WTC11 (cell line): ENCODE measurements at regions not wholly inside any gene's neighbourhood (a gene's known extent, or its start where the extent isn't known, plus 50 kb on each side); places are given as distances from the start of the nearest gene placed in this dataset.

ENCODE experiments used
- ATAC-seq: fragments of 200-7000 bp; cut with Tn5 transposase; 2 replicates; pipeline ENCODE4 v1.10.0; 2021; ENCODE audit warnings: mild to moderate bottlenecking, moderate library complexity
- CTCF ChIA-PET: fragments of 300-600 bp; sonication (Branson Sonifier 250); formaldehyde crosslinking; loops from one replicate; lab custom pipeline; 2021; ENCODE audit warnings: antibody characterized with exemption; lab: Charles Lee
- POLR2A ChIA-PET: fragments of 350-600 bp; sonication (Branson Sonifier 250); formaldehyde crosslinking; loops from one replicate; lab custom pipeline; 2021; ENCODE audit warnings: antibody characterized with exemption; lab: Charles Lee
- DNase-seq: peaks from one replicate; pipeline ENCODE4 v3.0.0; 2021; ENCODE audit warnings: low spot score
- H3K27ac Mint-ChIP-seq: 2 replicates; pipeline ENCODE4 v1.8.0; 2021; ENCODE audit warnings: mixed read lengths
- H3K27me3 Mint-ChIP-seq: 2 replicates; pipeline ENCODE4 v1.8.0; 2021; ENCODE audit warnings: low read depth, mild to moderate bottlenecking, moderate library complexity, mixed read lengths
- H3K36me3 Mint-ChIP-seq: 2 replicates; pipeline ENCODE4 v1.8.0; 2021; ENCODE audit warnings: mixed read lengths
- H3K4me1 Mint-ChIP-seq: 2 replicates; pipeline ENCODE4 v1.8.0; 2022; ENCODE audit warnings: mixed read lengths
- H3K4me3 Mint-ChIP-seq: 2 replicates; pipeline ENCODE4 v1.8.0; 2021; ENCODE audit warnings: mild to moderate bottlenecking, moderate library complexity, mixed read lengths
- H3K9me3 Mint-ChIP-seq: 2 replicates; pipeline ENCODE4 v1.8.0; 2021; ENCODE audit warnings: mixed read lengths
- AFF4 ChIP-seq: sonication (generic); formaldehyde crosslinking; IDR thresholded peaks from 2 replicates; pipeline ENCODE4 v1.8.1; 2023; ENCODE audit warnings: mild to moderate bottlenecking, missing genetic modification reagents, borderline replicate concordance
- ARID4B ChIP-seq: sonication (generic); formaldehyde crosslinking; IDR thresholded peaks from 2 replicates; pipeline ENCODE4 v1.8.0; 2023; ENCODE audit warnings: missing genetic modification reagents, mild to moderate bottlenecking, borderline replicate concordance
- E2F4 ChIP-seq: sonication (generic); formaldehyde crosslinking; IDR thresholded peaks from 2 replicates; pipeline ENCODE4 v1.8.1; 2022; ENCODE audit warnings: low read depth, mild to moderate bottlenecking, moderate library complexity, missing genetic modification reagents, borderline replicate concordance
- GTF2I ChIP-seq: fragments of 250-450 bp; sonication (Bioruptor Pico); conservative IDR thresholded peaks from 2 replicates; pipeline ENCODE4 v1.4.0; 2021; ENCODE audit warnings: mild to moderate bottlenecking
- JAZF1 ChIP-seq: fragments of 250-450 bp; sonication (Bioruptor Pico); IDR thresholded peaks from 2 replicates; pipeline ENCODE4 v1.9.0; 2021; ENCODE audit warnings: moderate library complexity, mild to moderate bottlenecking, inconsistent platforms
- MAX ChIP-seq: sonication (generic); formaldehyde crosslinking; IDR thresholded peaks from 2 replicates; pipeline ENCODE4 v1.8.0; 2022; ENCODE audit warnings: mild to moderate bottlenecking, missing genetic modification reagents
- MYBL2 ChIP-seq: sonication (generic); formaldehyde crosslinking; IDR thresholded peaks from 2 replicates; pipeline ENCODE4 v1.8.1; 2023; ENCODE audit warnings: mild to moderate bottlenecking, moderate library complexity, missing genetic modification reagents
- NFE2L1 ChIP-seq: sonication (generic); formaldehyde crosslinking; IDR thresholded peaks from 2 replicates; pipeline ENCODE4 v1.8.1; 2023; ENCODE audit warnings: missing genetic modification reagents
- ZNF138 ChIP-seq: sonication (generic); formaldehyde crosslinking; conservative IDR thresholded peaks from 2 replicates; pipeline ENCODE4 v1.8.1; 2022; ENCODE audit warnings: mild to moderate bottlenecking, moderate library complexity, missing genetic modification reagents
- TF ChIP-seq, protein P1 (sequence below): sonication (generic); formaldehyde crosslinking; IDR thresholded peaks from 2 replicates; pipeline ENCODE4 v1.8.1; 2023; ENCODE audit warnings: mild to moderate bottlenecking, missing genetic modification reagents
- TF ChIP-seq, protein P2 (sequence below): sonication (generic); formaldehyde crosslinking; IDR thresholded peaks from 2 replicates; pipeline ENCODE4 v1.8.0; 2022; ENCODE audit warnings: missing genetic modification reagents

DNA sequence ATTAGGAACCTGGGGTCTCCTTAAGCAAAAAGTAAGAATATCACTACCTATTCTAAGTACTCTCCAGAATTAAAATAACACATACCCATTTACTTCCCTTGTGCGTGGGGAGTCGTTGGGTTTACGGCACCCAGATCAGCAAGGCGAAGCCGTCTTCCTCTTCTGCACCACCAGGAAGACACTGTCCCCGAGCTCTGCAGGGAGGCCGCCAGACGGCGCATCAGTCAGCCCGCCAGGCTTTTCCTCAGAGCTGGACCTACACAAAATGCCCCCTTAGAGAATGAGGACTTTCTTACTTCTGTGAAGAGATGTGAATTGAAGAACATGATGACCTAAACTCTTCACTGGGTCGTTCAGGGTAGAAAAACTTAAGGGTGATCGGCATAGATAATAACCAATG lies 526.5 kb downstream of the GALR1 start:
- CTCF ChIA-PET = no interaction called here

DNA sequence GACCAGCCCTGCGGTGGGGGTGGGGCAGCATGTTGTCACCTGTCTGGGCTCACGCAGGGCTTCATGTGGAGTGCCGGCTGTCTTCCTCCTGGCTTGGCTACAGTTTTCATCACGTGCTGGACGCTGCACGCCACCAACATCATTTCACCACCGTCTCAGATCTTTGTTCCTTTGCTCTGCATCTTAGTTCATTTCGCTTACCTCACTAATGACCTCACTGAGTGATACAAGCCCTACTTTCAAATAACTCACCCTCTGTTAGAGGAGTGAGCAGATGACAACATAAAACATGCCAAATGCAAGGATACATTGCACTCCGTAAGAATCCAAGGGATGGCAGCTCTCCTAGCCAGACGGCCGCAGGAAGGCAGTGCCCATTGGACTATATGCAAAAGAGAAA lies 527.5 kb downstream of the GALR1 start:
- Mint-ChIP-seq H3K27ac (no peak overlapping the region), H3K27me3 (peaks cover 2% of the 10 kb centered on the region; the same call in 1 of the 2 replicates), H3K4me1 (no peaks in the 10 kb centered on the region), H3K36me3 (no peaks in the 10 kb centered on the region), H3K4me3 (no peak overlapping the region), H3K9me3 (peaks cover 22% of the 10 kb centered on the region)
- DNase-seq (no peak), ATAC-seq (no peak)
- ChIA-PET POLR2A (no interaction called here), CTCF (no interaction called here)
- TF ChIP-seq, protein P1, sequence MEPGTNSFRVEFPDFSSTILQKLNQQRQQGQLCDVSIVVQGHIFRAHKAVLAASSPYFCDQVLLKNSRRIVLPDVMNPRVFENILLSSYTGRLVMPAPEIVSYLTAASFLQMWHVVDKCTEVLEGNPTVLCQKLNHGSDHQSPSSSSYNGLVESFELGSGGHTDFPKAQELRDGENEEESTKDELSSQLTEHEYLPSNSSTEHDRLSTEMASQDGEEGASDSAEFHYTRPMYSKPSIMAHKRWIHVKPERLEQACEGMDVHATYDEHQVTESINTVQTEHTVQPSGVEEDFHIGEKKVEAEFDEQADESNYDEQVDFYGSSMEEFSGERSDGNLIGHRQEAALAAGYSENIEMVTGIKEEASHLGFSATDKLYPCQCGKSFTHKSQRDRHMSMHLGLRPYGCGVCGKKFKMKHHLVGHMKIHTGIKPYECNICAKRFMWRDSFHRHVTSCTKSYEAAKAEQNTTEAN (CRISPR knock-in tag) = no peak
- TF ChIP-seq ARID4B (CRISPR knock-in tag) = no peak

More for the DNA sequence above, 526.5 kb downstream of the GALR1 start:
- peaks cover 2% of the 10 kb centered on the region; the same call in 1 of the 2 replicates for H3K27me3 Mint-ChIP-seq
- ATAC-seq (no peak), DNase-seq (no peak)
- no peaks in the 10 kb centered on the region for H3K36me3 Mint-ChIP-seq
- H3K4me1 Mint-ChIP-seq = no peaks in the 10 kb centered on the region
- POLR2A ChIA-PET = no interaction called here
- no peak overlapping the region for H3K4me3 Mint-ChIP-seq
- H3K27ac Mint-ChIP-seq = no peak overlapping the region
- peaks cover 27% of the 10 kb centered on the region for H3K9me3 Mint-ChIP-seq
- no peak for TF ChIP-seq MYBL2 (CRISPR knock-in tag)
- no peak for TF ChIP-seq AFF4 (CRISPR knock-in tag)
- TF ChIP-seq, protein P2, sequence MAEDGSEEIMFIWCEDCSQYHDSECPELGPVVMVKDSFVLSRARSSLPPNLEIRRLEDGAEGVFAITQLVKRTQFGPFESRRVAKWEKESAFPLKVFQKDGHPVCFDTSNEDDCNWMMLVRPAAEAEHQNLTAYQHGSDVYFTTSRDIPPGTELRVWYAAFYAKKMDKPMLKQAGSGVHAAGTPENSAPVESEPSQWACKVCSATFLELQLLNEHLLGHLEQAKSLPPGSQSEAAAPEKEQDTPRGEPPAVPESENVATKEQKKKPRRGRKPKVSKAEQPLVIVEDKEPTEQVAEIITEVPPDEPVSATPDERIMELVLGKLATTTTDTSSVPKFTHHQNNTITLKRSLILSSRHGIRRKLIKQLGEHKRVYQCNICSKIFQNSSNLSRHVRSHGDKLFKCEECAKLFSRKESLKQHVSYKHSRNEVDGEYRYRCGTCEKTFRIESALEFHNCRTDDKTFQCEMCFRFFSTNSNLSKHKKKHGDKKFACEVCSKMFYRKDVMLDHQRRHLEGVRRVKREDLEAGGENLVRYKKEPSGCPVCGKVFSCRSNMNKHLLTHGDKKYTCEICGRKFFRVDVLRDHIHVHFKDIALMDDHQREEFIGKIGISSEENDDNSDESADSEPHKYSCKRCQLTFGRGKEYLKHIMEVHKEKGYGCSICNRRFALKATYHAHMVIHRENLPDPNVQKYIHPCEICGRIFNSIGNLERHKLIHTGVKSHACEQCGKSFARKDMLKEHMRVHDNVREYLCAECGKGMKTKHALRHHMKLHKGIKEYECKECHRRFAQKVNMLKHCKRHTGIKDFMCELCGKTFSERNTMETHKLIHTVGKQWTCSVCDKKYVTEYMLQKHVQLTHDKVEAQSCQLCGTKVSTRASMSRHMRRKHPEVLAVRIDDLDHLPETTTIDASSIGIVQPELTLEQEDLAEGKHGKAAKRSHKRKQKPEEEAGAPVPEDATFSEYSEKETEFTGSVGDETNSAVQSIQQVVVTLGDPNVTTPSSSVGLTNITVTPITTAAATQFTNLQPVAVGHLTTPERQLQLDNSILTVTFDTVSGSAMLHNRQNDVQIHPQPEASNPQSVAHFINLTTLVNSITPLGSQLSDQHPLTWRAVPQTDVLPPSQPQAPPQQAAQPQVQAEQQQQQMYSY (CRISPR knock-in tag) = no peak
- no peak for TF ChIP-seq ZNF138
- no peak for TF ChIP-seq NFE2L1
- TF ChIP-seq GTF2I (CRISPR knock-in tag) = no peak
- no peak for TF ChIP-seq JAZF1 (CRISPR knock-in tag)
- no peak for TF ChIP-seq MAX (CRISPR knock-in tag)
- no peak for TF ChIP-seq E2F4 (CRISPR knock-in tag)
